ENCODE measurements at regions not wholly inside any gene's neighbourhood (a gene's known extent, or its start where the extent isn't known, plus 50 kb on each side); places are given as distances from the start of the nearest gene placed in this dataset.

- RAD21 ChIA-PET (ENCODE audit: low non-redundant PET in 1 of 2, low total read pairs in 2 of 2, uncharacterized antibody in 2 of 2, unreplicated experiment in 2 of 2): no interaction called here
- no TSS peak for BruUV-seq (replicated peaks)
- H4K20me1 ChIP-seq (ENCODE audit: insufficient read depth): no peaks in the 10 kb centered on the region
- H3K27ac ChIP-seq (ENCODE audit: low read depth, low read length): no peak overlapping the region
- no peaks in the 10 kb centered on the region for H3K27me3 ChIP-seq (ENCODE audit: insufficient read depth, low read length)
- no peaks in the 10 kb centered on the region for H3K9me2 ChIP-seq (ENCODE audit: insufficient read depth)
- CTCF ChIA-PET: no interaction called here
- H3K9ac ChIP-seq (ENCODE audit: low read length): no peak overlapping the region
- H3K4me2 ChIP-seq (ENCODE audit: low read length): no peak overlapping the region
- no peak overlapping the region for H3K4me3 ChIP-seq (replicated peaks in 1 of 2; ENCODE audit: low read depth in 1 of 2, low read length in 2 of 2)
- intact Hi-C loops (cut with micrococcal nuclease): no loop called here
- H3K4me1 ChIP-seq (ENCODE audit: control insufficient read depth in 1 of 2, insufficient read depth in 2 of 2, low read length in 2 of 2): peaks cover 4 to 16% of the 10 kb centered on the region in 2 experiments
- no peak for TF ChIP-seq SP1 (IDR thresholded peaks at IDR 0.05; ENCODE audit: low read depth)
- no peak for TF ChIP-seq ELF1 (IDR thresholded peaks at IDR 0.05; ENCODE audit: borderline replicate concordance, low read depth)
- no peak for TF ChIP-seq ATF3 (IDR thresholded peaks at IDR 0.05)
- no peak for TF ChIP-seq TCF7L2 (IDR thresholded peaks at IDR 0.05; ENCODE audit: borderline replicate concordance, extremely low read depth, insufficient read depth, insufficient read length)
- no peak for TF ChIP-seq ZFX (IDR thresholded peaks at IDR 0.05)
- no peak for TF ChIP-seq MAX (IDR thresholded peaks at IDR 0.05)
- no peak for TF ChIP-seq FOSL1 (IDR thresholded peaks at IDR 0.05; ENCODE audit: low read depth)
- no peak for TF ChIP-seq EGR1 (IDR thresholded peaks at IDR 0.05; ENCODE audit: low read depth)
- no peak for TF ChIP-seq YY1 (IDR thresholded peaks at IDR 0.05; ENCODE audit: extremely low read depth, insufficient replicate concordance, low read depth, low read length)
- no peak for TF ChIP-seq ZNF274 (IDR thresholded peaks at IDR 0.05; ENCODE audit: low read depth, low read length)
- no peak for TF ChIP-seq JUND (IDR thresholded peaks at IDR 0.05)
- no peak for TF ChIP-seq ZBTB33 (IDR thresholded peaks at IDR 0.05; ENCODE audit: extremely low read depth, insufficient replicate concordance, low read length)
- no peak for TF ChIP-seq EZH2 (IDR thresholded peaks at IDR 0.05)
- no peak for TF ChIP-seq REST (IDR thresholded peaks at IDR 0.05; ENCODE audit: low read depth)
- no peak for TF ChIP-seq RAD21 (IDR thresholded peaks at IDR 0.05; ENCODE audit: low read depth)
- TF ChIP-seq SRF (IDR thresholded peaks at IDR 0.05; ENCODE audit: low read depth): no peak
- no peak for TF ChIP-seq EZH2phosphoT487 (IDR thresholded peaks at IDR 0.05; ENCODE audit: borderline replicate concordance)
- TF ChIP-seq CEBPB (IDR thresholded peaks at IDR 0.05; ENCODE audit: low read depth): no peak
- no peak for TF ChIP-seq SIN3A (IDR thresholded peaks at IDR 0.05; ENCODE audit: low read depth)
- no peak for TF ChIP-seq POLR2A (IDR thresholded peaks at IDR 0.05; ENCODE audit: borderline replicate concordance, extremely low read depth, insufficient read depth, insufficient read length)
- DNase-seq (ENCODE audit: low read depth, low spot score): no peak
- no peaks in the 10 kb centered on the region for H3K79me2 ChIP-seq (ENCODE audit: insufficient read depth, low read length)
- no peak for ATAC-seq
- no peak overlapping the region for H2AFZ ChIP-seq (ENCODE audit: low read depth, low read length, poor library complexity, severe bottlenecking)
- H3K9me3 ChIP-seq (ENCODE audit: control insufficient read depth in 1 of 2, insufficient read depth in 1 of 2, low read depth in 1 of 2, low read length in 2 of 2): no peaks in the 10 kb centered on the region
- H3K36me3 ChIP-seq (ENCODE audit: control insufficient read depth in 1 of 2, insufficient read depth in 2 of 2, low read length in 2 of 2): no peaks in the 10 kb centered on the region
- POLR2A ChIA-PET: no interaction called here
These were observed 88.2 kb upstream of the MBNL2 start for GRCh38 chr13:97133955-97134354.
